CD4-positive, alpha-beta memory T cell (primary cell): ENCODE measurements at regions not wholly inside any gene's neighbourhood (a gene's known extent, or its start where the extent isn't known, plus 50 kb on each side); places are given as distances from the start of the nearest gene placed in this dataset.

Experiments
- CTCF ChIA-PET: fragments of 350-600 bp; sonication (Branson Sonifier 250); formaldehyde crosslinking; loops from one replicate; lab custom pipeline; 2021; ENCODE audit warnings: inconsistent platforms; ENCODE audit not compliant: partially characterized antibody; lab: Charles Lee
- POLR2A ChIA-PET: fragments of 350-600 bp; sonication (Branson Sonifier 250); formaldehyde crosslinking; loops from one replicate; lab custom pipeline; 2021; ENCODE audit not compliant: partially characterized antibody; lab: Charles Lee
- DNase-seq, 5 donors: peaks; one replicate each; pipeline versions ENCODE4 v3.0.0 to v3.0.0-alpha.2; 2020 to 2022; ENCODE audit warnings: mixed read lengths in 1 of 5
- H3K27ac ChIP-seq: one replicate; pipeline ENCODE4 v1.7.0; 2013; ENCODE audit warnings: low read depth, low read length
- H3K27me3 ChIP-seq: 2 replicates; pipeline ENCODE4 v1.7.0; 2013; ENCODE audit warnings: mild to moderate bottlenecking, low read length, moderate library complexity; ENCODE audit not compliant: insufficient read depth
- H3K36me3 ChIP-seq: 2 replicates; pipeline ENCODE4 v1.7.0; 2013; ENCODE audit warnings: mild to moderate bottlenecking, low read length, moderate library complexity; ENCODE audit not compliant: insufficient read depth
- H3K4me1 ChIP-seq: 2 replicates; pipeline ENCODE4 v1.7.0; 2013; ENCODE audit warnings: mild to moderate bottlenecking, low read length, moderate library complexity; ENCODE audit not compliant: insufficient read depth
- H3K4me3 ChIP-seq, 2 donors: one replicate each; pipeline ENCODE4 v1.7.0; 2013; ENCODE audit warnings: low read length in 2 of 2, mild to moderate bottlenecking in 1 of 2
- H3K9me3 ChIP-seq, 2 donors: one replicate each; pipeline ENCODE4 v1.7.0; 2013; ENCODE audit warnings: low read length in 2 of 2, control low read depth in 1 of 2; ENCODE audit not compliant: control insufficient read depth in 1 of 2
- H3K27ac Mint-ChIP-seq, 7 donors: one replicate each; pipeline ENCODE4 v1.8.0; 2020 to 2021; ENCODE audit warnings: mixed read lengths in 7 of 7, mild to moderate bottlenecking in 6 of 7, inconsistent platforms in 3 of 7, moderate library complexity in 3 of 7
- H3K27me3 Mint-ChIP-seq, 2 donors: one replicate each; pipeline ENCODE4 v1.8.0; 2020 to 2021; ENCODE audit warnings: mixed read lengths in 2 of 2
- H3K36me3 Mint-ChIP-seq, 2 donors: one replicate each; pipeline ENCODE4 v1.8.0; 2020 to 2021; ENCODE audit warnings: mixed read lengths in 2 of 2, inconsistent platforms in 1 of 2, mild to moderate bottlenecking in 1 of 2
- H3K4me1 Mint-ChIP-seq, 4 donors: one replicate each; pipeline ENCODE4 v1.8.0; 2020 to 2021; ENCODE audit warnings: mixed read lengths in 4 of 4, mild to moderate bottlenecking in 1 of 4
- H3K4me3 Mint-ChIP-seq, 8 donors: one replicate each; pipeline ENCODE4 v1.8.0; 2020 to 2021; ENCODE audit warnings: mixed read lengths in 8 of 8, mild to moderate bottlenecking in 7 of 8, moderate library complexity in 6 of 8, inconsistent platforms in 3 of 8
- H3K9me3 Mint-ChIP-seq, 8 donors: one replicate each; pipeline ENCODE4 v1.8.0; 2020 to 2021; ENCODE audit warnings: mixed read lengths in 8 of 8, mild to moderate bottlenecking in 5 of 8, inconsistent platforms in 3 of 8, moderate library complexity in 1 of 8
- intact Hi-C: fragments of 100-400 bp; cut with micrococcal nuclease; formaldehyde crosslinking; loops from one replicate; pipeline ENCODE4 v1.15.1; 2023

GRCh38 chr7:124662372-124662771 is 103.2 kb downstream of the GPR37 start:
- ChIA-PET POLR2A (no interaction called here), CTCF (no interaction called here)
- Histone ChIP-seq H3K27ac (no peak overlapping the region), H3K4me1 (no peaks in the 10 kb centered on the region), H3K27me3 (no peaks in the 10 kb centered on the region), H3K36me3 (no peaks in the 10 kb centered on the region), H3K9me3 (no peaks in the 10 kb centered on the region), H3K4me3 (no peak overlapping the region)
- no peak for DNase-seq
- H3K9me3 Mint-ChIP-seq: peaks cover 0 to 2% (median 0%) of the 10 kb centered on the region in 8 donors
- intact Hi-C loops: no loop called here
- no peak overlapping the region for H3K27ac Mint-ChIP-seq
- no peaks in the 10 kb centered on the region for H3K36me3 Mint-ChIP-seq
- no peak overlapping the region for H3K4me3 Mint-ChIP-seq
- peaks cover 0 to 2% of the 10 kb centered on the region in 2 donors for H3K27me3 Mint-ChIP-seq
- no peaks in the 10 kb centered on the region for H3K4me1 Mint-ChIP-seq

- Mint-ChIP-seq H3K36me3 (no peaks in the 10 kb centered on the region), H3K9me3 (peaks cover 0 to 2% (median 0%) of the 10 kb centered on the region in 8 donors), H3K4me3 (no peak overlapping the region), H3K27ac (no peak overlapping the region), H3K27me3 (no peaks in the 10 kb centered on the region), H3K4me1 (no peaks in the 10 kb centered on the region)
- no peaks in the 10 kb centered on the region for H3K9me3 ChIP-seq
- no peak for DNase-seq
- H3K27me3 ChIP-seq: no peaks in the 10 kb centered on the region
- CTCF ChIA-PET: interaction anchor here (1.3 kb wide), 1 partner anchor 10 kb away, joined by 4 read pairs; no protein-coding TSS in a partner anchor
- POLR2A ChIA-PET: no interaction called here
- no peaks in the 10 kb centered on the region for H3K36me3 ChIP-seq
- H3K4me3 ChIP-seq: no peak overlapping the region
- no peak overlapping the region for H3K27ac ChIP-seq
- intact Hi-C loops: no loop called here
- no peaks in the 10 kb centered on the region for H3K4me1 ChIP-seq
These were observed 109.6 kb downstream of the GPR37 start for GRCh38 chr7:124655990-124656389.

- Mint-ChIP-seq H3K9me3 (peaks cover 0 to 5% (median 0%) of the 10 kb centered on the region in 8 donors), H3K36me3 (no peaks in the 10 kb centered on the region), H3K4me3 (no peak overlapping the region), H3K4me1 (peaks cover 0 to 23% (median 13%) of the 10 kb centered on the region in 4 donors), H3K27me3 (no peaks in the 10 kb centered on the region), H3K27ac (no peak overlapping the region)
- intact Hi-C loops: no loop called here
- Histone ChIP-seq H3K27me3 (no peaks in the 10 kb centered on the region), H3K9me3 (no peaks in the 10 kb centered on the region), H3K27ac (no peak overlapping the region), H3K36me3 (no peaks in the 10 kb centered on the region), H3K4me3 (no peak overlapping the region), H3K4me1 (no peaks in the 10 kb centered on the region)
- POLR2A ChIA-PET: no interaction called here
- CTCF ChIA-PET: no interaction called here
- no peak for DNase-seq
These were observed 113.4 kb downstream of the GPR37 start for GRCh38 chr7:124652237-124652636.

- Histone ChIP-seq H3K27me3 (no peaks in the 10 kb centered on the region), H3K27ac (no peak overlapping the region), H3K9me3 (no peaks in the 10 kb centered on the region), H3K4me3 (no peak overlapping the region), H3K36me3 (no peaks in the 10 kb centered on the region), H3K4me1 (no peaks in the 10 kb centered on the region)
- DNase-seq: no peak
- H3K9me3 Mint-ChIP-seq: peaks cover 0 to 5% (median 0%) of the 10 kb centered on the region in 8 donors
- H3K4me1 Mint-ChIP-seq: peaks cover 0 to 23% (median 13%) of the 10 kb centered on the region in 4 donors
- ChIA-PET CTCF (no interaction called here), POLR2A (no interaction called here)
- H3K27ac Mint-ChIP-seq: no peak overlapping the region
- intact Hi-C loops: no loop called here
- no peak overlapping the region for H3K4me3 Mint-ChIP-seq
- H3K27me3 Mint-ChIP-seq: no peaks in the 10 kb centered on the region
- no peaks in the 10 kb centered on the region for H3K36me3 Mint-ChIP-seq
These were observed 114.5 kb downstream of the GPR37 start for GRCh38 chr7:124651136-124651535.

- peak in 1 of 5 donors; percentile 1 for DNase-seq
- Mint-ChIP-seq H3K9me3 (peaks cover 0 to 5% (median 0%) of the 10 kb centered on the region in 8 donors), H3K27ac (peak overlapping the region in 2 of 7 donors; percentile 24 to 38), H3K4me1 (peaks cover 0 to 23% (median 13%) of the 10 kb centered on the region in 4 donors), H3K27me3 (no peaks in the 10 kb centered on the region), H3K4me3 (peak overlapping the region; percentile 55 to 83 (median 72)), H3K36me3 (no peaks in the 10 kb centered on the region)
- POLR2A ChIA-PET: no interaction called here
- Histone ChIP-seq H3K27me3 (no peaks in the 10 kb centered on the region), H3K36me3 (no peaks in the 10 kb centered on the region), H3K27ac (no peak overlapping the region), H3K4me1 (no peaks in the 10 kb centered on the region), H3K9me3 (no peaks in the 10 kb centered on the region), H3K4me3 (no peak overlapping the region)
- CTCF ChIA-PET: no interaction called here
- intact Hi-C loops: no loop called here
These were observed 116.1 kb downstream of the GPR37 start for GRCh38 chr7:124649397-124650014.

- Mint-ChIP-seq H3K36me3 (no peaks in the 10 kb centered on the region), H3K9me3 (peaks cover 0 to 5% (median 0%) of the 10 kb centered on the region in 8 donors), H3K27ac (no peak overlapping the region), H3K27me3 (no peaks in the 10 kb centered on the region), H3K4me1 (peaks cover 0 to 23% (median 13%) of the 10 kb centered on the region in 4 donors), H3K4me3 (no peak overlapping the region)
- no peaks in the 10 kb centered on the region for H3K36me3 ChIP-seq
- no peak for DNase-seq
- H3K4me1 ChIP-seq: no peaks in the 10 kb centered on the region
- H3K4me3 ChIP-seq: no peak overlapping the region
- no peaks in the 10 kb centered on the region for H3K27me3 ChIP-seq
- ChIA-PET POLR2A (no interaction called here), CTCF (no interaction called here)
- intact Hi-C loops: no loop called here
- no peak overlapping the region for H3K27ac ChIP-seq
- H3K9me3 ChIP-seq: no peaks in the 10 kb centered on the region
These were observed 117.8 kb downstream of the GPR37 start for GRCh38 chr7:124647630-124648306.

- H3K4me3 ChIP-seq: no peak overlapping the region
- H3K27me3 Mint-ChIP-seq: no peaks in the 10 kb centered on the region
- no peak overlapping the region for H3K27ac ChIP-seq
- H3K27me3 ChIP-seq: no peaks in the 10 kb centered on the region
- no peak overlapping the region for H3K4me3 Mint-ChIP-seq
- no peaks in the 10 kb centered on the region for H3K4me1 ChIP-seq
- H3K9me3 Mint-ChIP-seq: peaks cover 0 to 5% (median 0%) of the 10 kb centered on the region in 8 donors
- no peaks in the 10 kb centered on the region for H3K36me3 ChIP-seq
- no peak for DNase-seq
- no peaks in the 10 kb centered on the region for H3K9me3 ChIP-seq
- H3K36me3 Mint-ChIP-seq: no peaks in the 10 kb centered on the region
- peak overlapping the region in 1 of 7 donors; percentile 36 for H3K27ac Mint-ChIP-seq
- ChIA-PET POLR2A (no interaction called here), CTCF (interaction anchor here (1.9 kb wide), 1 partner anchor 10 kb away, joined by 4 read pairs; no protein-coding TSS in a partner anchor)
- peaks cover 0 to 22% (median 13%) of the 10 kb centered on the region in 4 donors for H3K4me1 Mint-ChIP-seq
- intact Hi-C loops: no loop called here
These were observed 119.9 kb downstream of the GPR37 start for GRCh38 chr7:124645704-124646103.
